ENCODE measurements at regions not wholly inside any gene's neighbourhood (a gene's known extent, or its start where the extent isn't known, plus 50 kb on each side); places are given as distances from the start of the nearest gene placed in this dataset.

DNA sequence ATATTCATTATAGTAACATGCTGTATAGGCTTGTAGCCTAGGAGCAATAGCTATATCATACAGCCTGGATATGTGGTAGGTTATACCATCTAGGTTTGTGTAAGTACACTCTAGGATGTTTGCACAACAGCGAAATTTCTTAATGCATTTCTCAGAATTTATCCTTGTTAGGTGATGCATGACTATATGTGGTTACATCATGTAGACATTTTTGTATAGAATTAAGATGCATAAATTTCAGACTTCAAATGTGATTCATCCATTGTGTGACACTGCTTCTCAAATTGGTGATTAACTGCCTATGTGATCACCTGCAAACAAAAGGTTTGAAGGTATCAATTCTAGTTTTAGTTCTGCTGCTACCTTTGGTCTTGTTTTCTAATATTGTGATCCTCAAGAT lies 1787.0 kb upstream of the PIK3C3 start:
- in situ Hi-C loops (cut with MboI; ENCODE audit: low pct_ligation_motif_present in 1 of 4, low pct_unique_long_range_greater_than_20kb in 1 of 4, low sequenced_read_pairs in 3 of 4) = no loop called here
- 83 to 86% methylated on average over 1 of the region's 1 CpG for WGBS, 2 donors (ENCODE audit: low coverage in 1 of 2)

DNA sequence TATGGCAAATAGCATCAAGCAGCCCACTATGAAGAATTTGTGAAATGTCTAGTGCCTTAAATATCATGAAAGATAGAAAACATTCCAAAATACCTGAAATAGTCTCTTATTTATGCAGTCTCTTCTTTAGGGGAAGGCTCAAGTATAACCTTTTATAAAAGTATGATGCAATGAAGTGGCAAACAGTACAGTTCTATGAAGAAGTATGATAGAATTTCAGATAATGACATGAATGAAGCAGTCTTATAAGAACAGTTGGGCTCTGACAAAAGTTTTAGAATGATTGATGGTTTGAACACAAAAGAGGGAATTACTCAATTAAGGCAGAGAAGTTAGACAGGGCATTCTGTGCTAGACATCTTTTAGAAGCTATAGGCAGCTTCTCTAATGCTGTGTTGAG lies 1791.8 kb upstream of the PIK3C3 start:
- Histone ChIP-seq H3K9me3 (no peaks in the 10 kb centered on the region), H3K36me3 (no peaks in the 10 kb centered on the region), H3K4me1 (no peaks in the 10 kb centered on the region), H3K4me3 (no peak overlapping the region), H3K27ac (no peak overlapping the region), H3K27me3 (no peaks in the 10 kb centered on the region)
- in situ Hi-C loops (cut with MboI; ENCODE audit: low pct_ligation_motif_present in 1 of 4, low pct_unique_long_range_greater_than_20kb in 1 of 4, low sequenced_read_pairs in 3 of 4) = no loop called here
- DNase-seq = no peak
- TF ChIP-seq POLR2A (IDR thresholded peaks at IDR 0.05) = no peak
- TF ChIP-seq, protein P1, sequence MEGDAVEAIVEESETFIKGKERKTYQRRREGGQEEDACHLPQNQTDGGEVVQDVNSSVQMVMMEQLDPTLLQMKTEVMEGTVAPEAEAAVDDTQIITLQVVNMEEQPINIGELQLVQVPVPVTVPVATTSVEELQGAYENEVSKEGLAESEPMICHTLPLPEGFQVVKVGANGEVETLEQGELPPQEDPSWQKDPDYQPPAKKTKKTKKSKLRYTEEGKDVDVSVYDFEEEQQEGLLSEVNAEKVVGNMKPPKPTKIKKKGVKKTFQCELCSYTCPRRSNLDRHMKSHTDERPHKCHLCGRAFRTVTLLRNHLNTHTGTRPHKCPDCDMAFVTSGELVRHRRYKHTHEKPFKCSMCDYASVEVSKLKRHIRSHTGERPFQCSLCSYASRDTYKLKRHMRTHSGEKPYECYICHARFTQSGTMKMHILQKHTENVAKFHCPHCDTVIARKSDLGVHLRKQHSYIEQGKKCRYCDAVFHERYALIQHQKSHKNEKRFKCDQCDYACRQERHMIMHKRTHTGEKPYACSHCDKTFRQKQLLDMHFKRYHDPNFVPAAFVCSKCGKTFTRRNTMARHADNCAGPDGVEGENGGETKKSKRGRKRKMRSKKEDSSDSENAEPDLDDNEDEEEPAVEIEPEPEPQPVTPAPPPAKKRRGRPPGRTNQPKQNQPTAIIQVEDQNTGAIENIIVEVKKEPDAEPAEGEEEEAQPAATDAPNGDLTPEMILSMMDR (IDR thresholded peaks at IDR 0.05) = no peak
- no peak for TF ChIP-seq EP300 (IDR thresholded peaks at IDR 0.05; ENCODE audit: low read depth)
- no peak for TF ChIP-seq POLR2AphosphoS5 (IDR thresholded peaks at IDR 0.05)
- intact Hi-C loops (cut with DNase I; ENCODE audit: low total_unique reads) = no loop called here

More for the DNA sequence above, 1787.0 kb upstream of the PIK3C3 start:
- no peak for DNase-seq
- intact Hi-C loops (cut with DNase I; ENCODE audit: low total_unique reads) = no loop called here
- no peaks in the 10 kb centered on the region for H3K36me3 ChIP-seq
- no peaks in the 10 kb centered on the region for H3K4me1 ChIP-seq
- no peaks in the 10 kb centered on the region for H3K9me3 ChIP-seq
- H3K4me3 ChIP-seq = no peak overlapping the region
- no peak for TF ChIP-seq POLR2AphosphoS5 (IDR thresholded peaks at IDR 0.05)
- no peak for TF ChIP-seq EP300 (IDR thresholded peaks at IDR 0.05; ENCODE audit: low read depth)
- TF ChIP-seq, protein P1 (IDR thresholded peaks at IDR 0.05) = no peak
- TF ChIP-seq POLR2A (IDR thresholded peaks at IDR 0.05) = no peak
- H3K27ac ChIP-seq = no peak overlapping the region
- H3K27me3 ChIP-seq = no peaks in the 10 kb centered on the region

DNA sequence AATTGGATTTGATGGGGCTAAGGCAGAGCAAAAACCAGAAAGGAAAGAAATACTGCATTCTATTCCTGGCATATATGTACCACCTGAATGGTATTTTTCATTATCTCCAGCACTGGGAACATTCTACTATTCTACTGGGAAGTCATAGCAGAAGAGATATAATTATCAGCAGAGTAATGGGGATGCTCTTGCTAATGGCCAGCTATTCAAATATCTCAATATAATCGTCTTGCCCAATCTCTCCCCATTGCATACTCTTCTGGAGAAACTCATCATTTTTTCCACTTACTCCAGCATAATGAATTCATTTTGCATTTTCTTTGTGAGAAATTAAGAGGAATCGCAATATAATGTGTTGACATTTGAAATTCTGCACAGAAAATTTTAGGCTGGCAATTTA lies 1794.7 kb upstream of the PIK3C3 start:
- no peak for TF ChIP-seq POLR2A (IDR thresholded peaks at IDR 0.05)
- TF ChIP-seq EP300 (IDR thresholded peaks at IDR 0.05; ENCODE audit: low read depth) = no peak
- TF ChIP-seq, protein P1 (IDR thresholded peaks at IDR 0.05) = no peak
- TF ChIP-seq POLR2AphosphoS5 (IDR thresholded peaks at IDR 0.05) = no peak
- H3K27me3 ChIP-seq = no peaks in the 10 kb centered on the region
- no peak for DNase-seq
- intact Hi-C loops (cut with DNase I; ENCODE audit: low total_unique reads) = no loop called here
- 77 to 84% methylated on average over 2 of the region's 2 CpGs for WGBS, 2 donors (ENCODE audit: low coverage in 1 of 2)
- H3K36me3 ChIP-seq = no peaks in the 10 kb centered on the region
- no peaks in the 10 kb centered on the region for H3K4me1 ChIP-seq
- H3K9me3 ChIP-seq = no peaks in the 10 kb centered on the region
- in situ Hi-C loops (cut with MboI; ENCODE audit: low pct_ligation_motif_present in 1 of 4, low pct_unique_long_range_greater_than_20kb in 1 of 4, low sequenced_read_pairs in 3 of 4) = no loop called here
- H3K27ac ChIP-seq = no peak overlapping the region
- no peak overlapping the region for H3K4me3 ChIP-seq

DNA sequence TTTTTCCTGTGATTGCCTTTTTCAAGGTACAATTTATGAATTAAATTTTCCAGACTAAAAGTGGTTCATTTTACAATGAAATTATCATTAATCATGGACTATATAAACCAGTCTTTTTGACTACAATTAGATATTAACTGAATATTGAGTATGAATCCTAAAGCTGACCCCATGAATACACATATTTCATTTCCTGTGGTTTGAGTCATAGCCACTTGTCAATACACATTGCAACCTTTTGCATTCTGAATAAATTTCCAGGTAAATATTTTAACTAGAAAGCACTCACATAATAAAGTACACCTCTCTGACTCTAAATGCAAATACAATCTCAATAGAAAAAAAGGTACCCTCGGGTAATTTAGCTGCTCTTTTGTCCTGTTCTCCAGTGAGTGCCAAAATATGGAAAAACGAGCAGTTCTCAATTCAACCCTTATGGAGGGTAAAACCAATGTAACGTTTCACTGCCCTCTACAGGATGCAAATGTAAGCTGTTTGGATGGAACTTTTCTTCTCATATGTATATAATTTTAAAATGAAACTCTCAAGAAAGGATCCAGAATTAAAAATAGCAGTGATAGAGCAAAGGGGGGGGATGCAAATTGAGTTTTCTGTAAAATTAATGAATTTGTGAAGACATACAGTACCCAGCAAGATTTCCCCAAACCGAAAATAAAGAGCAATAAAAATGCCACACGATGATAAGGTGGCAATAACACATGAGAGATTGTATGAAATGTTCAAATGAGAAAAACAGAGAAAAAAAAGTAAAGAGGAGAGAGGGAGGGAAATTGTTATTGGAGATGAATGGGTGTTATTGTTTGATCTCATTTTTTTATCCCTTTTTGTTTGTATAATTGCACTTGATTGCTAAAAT lies 1795.7 kb upstream of the PIK3C3 start:
- no peaks in the 10 kb centered on the region for H3K36me3 ChIP-seq
- no peaks in the 10 kb centered on the region for H3K4me1 ChIP-seq
- WGBS, 2 donors (ENCODE audit: low coverage in 1 of 2) = 14 to 19% methylated on average over 5 of the region's 5 CpGs
- no peaks in the 10 kb centered on the region for H3K27me3 ChIP-seq
- in situ Hi-C loops (cut with MboI; ENCODE audit: low pct_ligation_motif_present in 1 of 4, low pct_unique_long_range_greater_than_20kb in 1 of 4, low sequenced_read_pairs in 3 of 4) = no loop called here
- TF ChIP-seq POLR2AphosphoS5 (IDR thresholded peaks at IDR 0.05) = no peak
- TF ChIP-seq, protein P1 (IDR thresholded peaks at IDR 0.05) = peak in 4 of 5 experiments; percentile 22 to 39 (median 34)
- DNase-seq = no peak
- no peaks in the 10 kb centered on the region for H3K9me3 ChIP-seq
- H3K27ac ChIP-seq = no peak overlapping the region
- intact Hi-C loops (cut with DNase I; ENCODE audit: low total_unique reads) = no loop called here
- no peak overlapping the region for H3K4me3 ChIP-seq
